GM18499 (cell line): ENCODE measurements at regions not wholly inside any gene's neighbourhood (a gene's known extent, or its start where the extent isn't known, plus 50 kb on each side); places are given as distances from the start of the nearest gene placed in this dataset.

Experiments
- ATAC-seq: cut with Tn5 transposase; IDR thresholded peaks from one replicate; pipeline ENCODE4 v1.9.1; 2021; ENCODE audit warnings: moderate number of reproducible peaks; ENCODE audit not compliant: insufficient read depth, unreplicated experiment

DNA sequence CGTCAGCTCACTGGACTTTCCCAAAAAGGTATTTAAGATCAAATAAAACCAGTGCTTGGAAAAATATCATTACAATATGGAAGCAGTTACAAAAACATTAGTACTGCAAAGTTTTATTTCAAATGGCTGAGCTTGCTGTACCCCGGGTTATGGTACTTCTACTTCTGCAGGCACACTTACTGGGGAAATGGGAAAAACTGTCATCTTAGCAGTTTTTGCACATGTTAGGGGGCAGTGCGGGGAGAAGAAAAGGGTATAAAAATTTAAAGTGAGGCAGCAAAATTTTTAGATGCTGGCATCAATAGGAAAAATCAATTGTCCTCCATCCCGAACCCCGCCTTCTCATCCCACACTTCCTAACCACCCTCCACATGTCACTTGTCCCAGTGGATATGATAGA lies 133.4 kb downstream of the ATG4C start:
- no peak for ATAC-seq

DNA sequence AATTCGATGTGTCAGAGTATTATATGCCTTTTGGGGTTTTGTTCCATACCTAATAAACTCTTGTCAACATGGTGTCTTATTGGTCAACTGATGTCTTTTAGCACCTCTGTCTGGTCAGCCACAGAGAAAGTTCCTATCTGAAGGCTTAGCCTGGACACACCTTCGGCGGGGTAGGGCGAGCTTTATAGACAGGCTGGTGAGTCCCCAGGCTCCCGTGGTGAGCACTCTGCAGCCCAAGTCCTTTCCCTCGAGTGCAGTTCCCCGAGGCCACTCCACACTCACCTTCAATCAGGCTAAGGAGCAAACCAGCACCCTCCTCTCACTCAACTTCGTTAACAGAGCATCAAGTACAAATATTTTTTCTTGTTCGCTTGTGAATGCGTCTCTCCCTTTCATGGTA lies 133.9 kb downstream of the ATG4C start:
- no peak for ATAC-seq

DNA sequence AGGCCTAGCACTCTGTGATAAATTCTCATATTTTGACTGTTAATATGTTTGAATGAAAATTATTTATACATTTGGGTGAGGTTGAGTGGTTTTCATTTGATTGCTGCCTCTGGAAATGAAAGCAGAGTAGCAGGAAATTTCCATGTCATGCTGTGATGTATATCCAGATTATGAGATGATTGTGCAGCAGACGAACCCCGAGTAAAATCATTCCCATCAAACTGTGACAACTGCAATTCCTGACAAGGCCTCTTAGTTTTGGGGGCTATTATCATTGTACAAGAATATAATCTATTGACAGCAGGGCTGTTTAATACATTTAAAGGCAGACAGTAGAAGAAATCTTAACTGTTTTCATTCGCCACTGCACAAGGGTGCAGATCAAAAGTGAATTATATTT lies 134.8 kb downstream of the ATG4C start:
- ATAC-seq: no peak

DNA sequence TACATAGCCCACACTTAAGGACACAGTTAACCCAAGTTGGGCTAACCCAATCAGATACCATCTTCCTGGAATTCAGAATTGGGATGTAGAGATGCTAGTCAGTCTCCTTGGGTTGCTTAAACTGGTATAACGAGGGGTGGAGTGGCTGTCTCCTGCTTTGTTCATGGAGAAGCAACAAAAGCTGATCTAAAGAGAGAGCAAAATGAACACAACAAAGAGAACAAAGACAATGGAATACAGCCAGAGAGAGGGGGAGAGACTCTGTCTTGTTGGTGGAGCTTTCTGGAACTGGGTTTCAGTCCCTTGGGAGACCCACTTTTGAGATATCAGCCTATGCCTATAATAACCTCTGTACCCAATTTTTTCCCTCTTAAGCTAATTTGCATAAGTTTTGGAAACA lies 138.1 kb downstream of the ATG4C start:
- ATAC-seq: no peak

DNA sequence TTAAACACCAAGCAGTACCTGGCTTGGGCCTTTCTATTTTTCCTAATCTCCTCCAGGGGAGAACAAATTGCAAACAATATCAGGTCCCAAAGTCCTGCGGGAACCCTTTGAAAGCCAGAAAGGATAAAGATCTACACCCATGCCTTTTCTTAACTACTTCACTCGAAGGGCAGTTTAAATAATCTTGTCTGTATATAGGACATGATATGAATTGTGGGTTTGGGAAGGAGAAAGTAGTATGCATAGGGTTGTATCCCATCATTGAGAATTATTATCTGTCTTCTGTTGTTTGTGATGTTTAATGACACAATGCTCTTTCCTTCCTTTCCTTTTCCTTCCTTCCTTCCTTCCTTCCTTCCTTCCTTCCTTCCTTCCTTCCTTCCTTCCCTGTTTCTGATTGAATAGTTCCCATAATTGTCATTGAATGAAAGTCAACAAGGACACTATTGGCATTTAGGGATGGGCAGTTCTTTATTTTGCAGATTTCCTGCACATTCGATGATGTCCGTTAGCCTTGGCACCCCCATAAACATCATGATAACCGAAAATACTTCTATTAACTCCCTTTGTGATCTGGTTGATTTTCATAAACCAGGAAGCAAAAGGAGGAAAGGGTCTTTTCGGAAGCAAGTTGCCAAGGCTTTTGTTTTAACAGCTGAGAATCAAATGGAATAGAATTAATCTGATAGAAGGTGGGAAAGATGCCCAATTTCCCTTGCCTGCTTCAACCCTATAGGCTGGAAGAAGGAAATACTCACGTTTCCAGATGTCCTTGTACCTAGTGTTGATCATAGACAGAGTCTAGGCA lies 141.3 kb downstream of the ATG4C start:
- ATAC-seq: no peak

DNA sequence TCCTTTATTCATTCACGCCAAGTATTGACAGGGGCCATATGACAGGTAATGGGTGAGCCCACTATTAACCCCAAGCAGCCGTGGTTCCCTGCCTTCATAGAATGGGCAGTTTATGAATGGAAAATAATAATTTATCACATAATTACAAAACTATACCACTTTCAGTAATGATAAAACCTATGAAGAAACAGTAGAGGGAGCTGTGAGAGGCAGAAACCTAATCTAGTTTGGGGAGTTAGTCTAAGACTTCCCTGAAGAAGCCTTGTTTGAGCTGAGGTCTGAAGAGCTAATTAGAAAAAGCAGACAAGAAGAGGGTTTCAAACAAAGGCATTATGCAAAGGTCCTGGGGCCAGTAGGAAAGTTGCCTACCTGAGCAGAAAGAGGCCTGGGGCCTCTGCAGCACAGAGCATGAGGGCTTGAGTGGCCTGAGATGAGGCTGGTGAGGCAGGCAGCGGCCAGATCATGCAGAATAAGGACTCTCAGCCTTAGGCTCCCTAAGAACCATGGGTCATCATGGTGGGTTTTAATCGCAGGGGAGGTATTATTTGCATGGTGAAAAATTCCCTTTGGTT lies 142.8 kb downstream of the ATG4C start:
- ATAC-seq: no peak

DNA sequence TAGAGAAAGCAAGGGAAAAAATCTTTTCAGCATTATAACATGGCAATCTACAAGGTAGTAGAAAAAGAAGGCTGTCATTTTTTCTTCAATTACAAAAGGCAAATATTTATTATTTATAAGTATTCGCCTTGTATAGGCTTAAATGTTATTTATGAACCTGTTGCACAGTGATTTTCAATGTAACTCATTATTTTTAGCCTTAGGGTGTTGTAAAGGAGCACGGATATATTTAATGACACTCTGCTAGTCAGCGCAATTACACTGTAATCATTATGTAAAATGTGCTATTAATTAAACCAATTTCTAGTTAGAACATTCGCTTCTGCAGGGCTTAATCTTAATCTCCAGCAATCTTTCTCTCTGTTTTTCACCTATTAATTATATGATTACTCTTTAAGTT lies 145.0 kb downstream of the ATG4C start:
- no peak for ATAC-seq

DNA sequence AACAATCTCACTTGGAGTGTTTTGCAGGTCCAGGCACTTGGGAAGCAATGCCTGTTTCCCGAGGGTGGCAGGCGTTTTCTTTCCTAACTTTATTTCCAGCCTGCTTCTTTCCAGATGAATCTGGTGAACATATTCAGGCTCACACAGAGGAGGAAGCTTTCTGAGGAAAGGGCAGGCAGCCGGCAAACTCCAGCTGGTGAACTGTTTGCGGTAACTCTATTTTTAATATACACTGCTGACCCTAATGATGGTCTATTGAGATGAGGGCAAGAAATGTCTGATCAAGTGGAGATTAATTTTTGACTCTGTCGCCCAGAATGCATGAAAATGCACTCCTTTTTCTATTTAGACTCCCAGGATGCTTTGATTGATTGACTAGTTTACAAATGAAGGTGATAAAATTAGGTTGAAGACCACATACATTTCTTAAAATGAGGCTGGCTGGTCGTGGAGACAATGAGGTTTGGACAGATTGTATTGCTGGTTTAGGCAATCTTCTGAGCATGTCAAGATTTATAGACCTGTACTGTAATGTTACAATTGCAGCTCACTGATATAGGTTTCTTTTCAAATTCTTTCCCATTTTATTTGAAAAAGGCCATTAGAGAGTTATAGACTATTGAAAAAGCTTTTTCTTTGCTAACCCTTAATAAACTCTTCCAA lies 153.8 kb downstream of the ATG4C start:
- no peak for ATAC-seq

DNA sequence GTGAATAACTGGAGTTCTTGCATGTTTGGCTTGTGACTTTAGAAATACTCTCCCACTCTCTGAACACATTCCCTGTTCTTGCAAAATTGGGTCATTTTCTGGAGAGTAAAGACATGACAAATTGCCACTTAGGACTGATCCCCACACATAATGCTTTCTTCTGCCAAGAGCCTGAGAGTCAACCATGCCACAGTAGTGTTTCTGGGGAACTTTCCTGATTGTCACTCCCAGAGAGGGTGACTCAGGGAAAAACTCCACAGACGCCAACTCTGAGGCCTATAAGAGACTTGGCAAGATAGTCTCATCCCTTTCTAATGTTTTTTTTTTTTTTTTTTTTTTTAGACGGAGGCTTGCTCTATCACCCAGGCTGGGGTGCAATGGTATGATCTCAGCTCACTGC lies 157.8 kb downstream of the ATG4C start:
- no peak for ATAC-seq

DNA sequence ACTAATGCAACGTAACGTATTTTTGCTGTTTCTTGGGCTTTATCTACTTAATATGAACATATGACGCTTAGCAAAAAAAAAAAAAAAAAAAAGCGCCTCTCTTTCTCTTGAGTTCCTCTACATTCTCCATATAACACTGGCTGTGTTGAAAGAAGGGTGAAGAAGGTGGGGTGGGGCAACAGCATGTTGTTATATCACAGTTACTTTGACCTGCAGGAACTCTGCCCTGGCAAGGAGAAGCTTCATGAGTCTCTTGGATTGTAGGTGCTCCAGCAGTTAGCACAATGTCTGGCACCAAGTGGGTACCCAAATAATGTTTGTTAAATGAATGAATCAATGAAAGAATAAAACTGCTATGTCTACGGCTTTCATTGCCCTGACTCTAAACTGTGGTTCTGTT lies 162.6 kb downstream of the ATG4C start:
- ATAC-seq: no peak

DNA sequence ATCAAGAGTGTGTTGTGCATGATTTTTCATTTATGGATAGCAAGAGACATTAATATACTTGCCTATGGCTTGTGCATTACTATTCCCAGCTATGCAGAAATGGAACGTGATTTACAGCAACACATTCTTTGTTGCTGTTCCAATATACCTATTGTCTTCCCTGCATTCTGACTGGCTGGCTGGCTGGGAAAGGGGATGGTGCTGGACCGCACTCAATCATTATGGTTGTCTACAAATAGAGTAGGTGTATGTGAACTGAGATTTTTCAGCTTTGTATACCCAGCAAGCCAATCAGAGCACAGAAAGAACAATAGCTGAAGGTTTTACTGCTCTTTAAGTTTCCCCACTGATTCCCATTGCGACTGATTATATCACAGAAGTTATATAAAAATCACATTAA lies 167.5 kb downstream of the ATG4C start:
- ATAC-seq: no peak

DNA sequence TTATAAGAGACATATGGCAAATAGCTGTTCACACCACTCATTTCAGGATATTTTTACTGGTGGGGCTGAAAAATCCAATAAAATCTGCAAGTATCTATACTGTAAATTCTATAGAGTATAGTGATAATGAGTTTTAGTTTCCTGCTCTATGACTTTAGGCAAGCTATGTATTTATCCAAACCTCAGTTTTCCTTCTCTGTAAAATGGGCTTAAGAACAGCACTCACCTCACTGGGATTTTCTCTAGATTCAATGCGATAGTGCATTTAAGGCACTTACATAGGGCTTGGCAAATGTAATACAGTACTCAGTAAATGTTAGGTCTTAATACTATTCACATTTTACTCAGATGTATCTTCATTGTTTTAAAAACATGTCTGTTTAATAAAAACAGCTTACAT lies 168.7 kb downstream of the ATG4C start:
- ATAC-seq: no peak

DNA sequence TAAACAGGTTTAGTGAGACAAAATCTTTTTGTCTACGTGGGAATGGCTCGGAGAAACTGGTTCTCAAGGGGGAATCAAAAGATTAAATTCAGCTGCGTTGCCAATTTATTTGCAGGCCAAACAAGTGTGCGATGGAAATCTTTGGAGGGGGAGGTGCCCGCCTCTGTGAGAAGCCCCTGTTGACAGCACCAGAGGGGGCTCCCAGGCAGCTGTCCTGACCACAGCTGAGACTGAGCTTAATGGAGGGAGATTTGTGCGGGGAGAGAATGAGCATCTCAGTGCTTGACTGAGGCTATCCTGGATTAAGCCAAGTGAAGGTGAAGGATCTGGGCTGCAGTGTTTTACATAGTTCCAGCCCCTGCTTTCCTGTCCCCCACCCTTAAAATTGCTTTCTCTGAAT lies 169.7 kb downstream of the ATG4C start:
- ATAC-seq: no peak

DNA sequence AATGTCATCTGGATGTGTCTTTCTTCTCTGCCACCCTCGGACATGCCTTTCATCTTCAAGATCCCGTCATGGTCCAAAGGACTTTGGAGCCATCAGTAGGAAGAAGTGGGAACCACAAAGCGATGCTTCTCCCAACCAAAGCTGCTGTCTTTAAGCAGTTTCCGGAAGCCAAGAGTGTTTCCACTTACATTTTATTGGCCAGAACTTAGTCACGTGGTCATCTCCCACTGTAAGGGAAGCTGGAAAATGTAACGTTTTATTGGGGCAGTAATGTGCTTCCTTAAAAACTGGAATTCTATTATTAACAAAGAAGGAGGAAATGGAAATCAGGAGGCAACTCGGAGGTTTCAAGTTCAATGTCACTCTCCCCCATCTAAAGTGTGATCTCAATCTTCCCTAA lies 170.8 kb downstream of the ATG4C start:
- ATAC-seq: no peak

DNA sequence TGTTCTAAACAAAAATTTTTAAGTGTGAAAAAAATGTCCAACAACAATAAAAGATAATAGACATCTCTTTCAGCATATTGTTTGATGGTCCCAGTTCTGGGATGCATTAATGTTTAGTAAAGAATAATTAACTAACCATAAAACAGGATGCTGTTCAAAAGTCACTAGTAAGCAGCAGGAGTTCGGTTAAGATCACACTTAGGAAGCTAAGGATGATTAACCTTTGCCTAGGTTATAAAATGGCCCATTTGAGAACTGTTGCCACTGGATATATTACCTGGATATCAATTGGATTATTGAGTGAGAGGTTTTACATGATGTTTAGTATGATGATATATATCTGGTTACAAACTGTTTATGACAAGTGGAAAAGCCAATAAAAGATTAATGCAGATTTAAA lies 171.7 kb downstream of the ATG4C start:
- ATAC-seq: no peak

DNA sequence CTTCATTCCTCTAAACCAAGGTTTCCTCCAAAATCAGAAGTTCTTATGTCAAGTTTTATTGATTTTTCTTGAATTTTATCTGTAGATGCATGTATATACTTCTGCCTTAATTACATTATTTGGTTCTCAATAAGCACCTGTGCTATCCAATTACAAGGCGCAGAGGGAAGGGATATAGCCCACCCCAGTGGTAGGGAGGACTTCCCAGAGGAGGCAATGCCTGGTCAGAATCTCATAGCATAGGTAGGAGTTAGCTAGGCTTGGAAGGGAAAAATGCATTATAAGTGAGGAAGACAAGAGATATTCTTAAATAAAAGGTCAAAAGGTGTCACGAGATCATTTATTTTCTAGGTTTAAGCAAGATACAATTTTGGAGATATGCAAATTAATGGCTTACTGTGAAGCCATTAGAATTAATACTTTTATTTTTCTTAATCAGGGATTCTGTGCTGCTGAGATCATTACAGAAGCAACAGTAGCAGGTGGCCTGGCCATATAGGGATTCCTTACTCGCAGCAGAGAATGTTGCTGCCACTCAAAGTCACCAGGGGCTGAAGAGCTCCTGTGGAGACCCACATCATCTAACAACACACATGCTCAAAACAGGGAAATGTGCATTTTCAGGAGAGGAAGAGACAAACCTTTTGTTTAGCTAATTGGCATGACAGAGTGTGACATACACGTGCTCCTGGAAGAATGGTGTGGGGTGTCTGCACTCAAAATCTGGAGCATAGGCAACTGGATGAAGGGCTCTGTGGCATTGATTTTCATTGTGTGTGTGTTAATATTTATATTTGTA lies 178.3 kb downstream of the ATG4C start:
- ATAC-seq: no peak

DNA sequence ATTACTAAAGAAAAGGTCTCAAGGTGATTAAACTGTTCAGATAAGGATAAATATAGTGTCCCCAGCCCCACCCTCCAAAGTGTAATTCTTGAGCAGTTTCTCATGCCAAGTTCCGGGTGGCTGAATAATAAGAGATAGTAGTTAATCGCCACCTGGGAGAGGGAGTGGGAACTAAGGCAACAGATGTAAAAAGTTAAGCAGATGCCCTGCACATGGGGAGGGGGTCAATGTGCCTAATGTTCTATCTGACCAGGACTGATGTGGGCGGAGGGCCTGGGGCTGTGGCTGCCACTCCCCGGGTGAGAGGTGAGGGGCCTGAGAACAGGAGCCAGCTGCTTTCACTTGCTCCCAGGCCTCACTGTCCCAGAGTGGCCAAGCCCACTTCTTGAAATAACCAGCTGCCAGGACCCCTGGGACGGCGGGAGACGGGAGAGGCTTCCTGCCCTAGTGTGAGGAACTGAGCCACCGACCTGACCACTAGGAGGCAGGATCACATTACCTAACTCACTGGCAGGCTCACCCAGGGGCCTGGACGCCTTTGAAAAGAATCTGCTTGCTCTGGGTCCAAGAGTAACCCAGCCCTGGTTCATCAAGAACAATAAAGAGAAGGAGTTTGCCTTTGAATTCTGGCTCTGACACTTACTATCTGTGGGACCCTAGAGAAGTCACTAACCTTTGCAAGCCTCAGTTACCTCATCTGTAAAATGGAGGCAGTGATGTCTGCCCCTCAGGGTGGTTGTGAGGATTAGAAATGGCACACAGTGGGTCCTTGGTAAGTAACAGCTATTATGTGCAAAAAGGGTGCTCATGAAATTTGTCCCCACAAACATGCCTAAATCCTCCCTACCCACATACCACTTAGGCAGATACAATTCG lies 179.2 kb downstream of the ATG4C start:
- ATAC-seq: no peak

DNA sequence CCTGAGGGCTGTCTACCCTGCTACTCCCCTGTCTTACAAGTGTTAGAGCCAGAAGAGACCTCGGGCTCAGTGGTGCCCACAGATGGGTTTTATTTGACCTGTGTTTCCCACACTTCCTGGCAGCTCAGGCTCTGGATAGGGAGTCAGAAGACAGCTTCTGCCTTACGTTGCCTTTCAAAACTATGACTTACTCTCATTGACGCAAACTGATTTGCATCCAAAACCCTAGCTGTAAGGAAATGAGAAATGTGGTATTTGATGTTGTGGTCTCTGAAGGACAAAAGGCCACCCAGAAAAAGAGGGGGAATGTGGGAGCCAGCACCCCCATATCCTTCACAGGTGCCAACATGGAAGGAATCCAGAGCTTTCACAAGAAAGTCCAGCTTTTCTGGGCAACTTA lies 180.2 kb downstream of the ATG4C start:
- no peak for ATAC-seq

DNA sequence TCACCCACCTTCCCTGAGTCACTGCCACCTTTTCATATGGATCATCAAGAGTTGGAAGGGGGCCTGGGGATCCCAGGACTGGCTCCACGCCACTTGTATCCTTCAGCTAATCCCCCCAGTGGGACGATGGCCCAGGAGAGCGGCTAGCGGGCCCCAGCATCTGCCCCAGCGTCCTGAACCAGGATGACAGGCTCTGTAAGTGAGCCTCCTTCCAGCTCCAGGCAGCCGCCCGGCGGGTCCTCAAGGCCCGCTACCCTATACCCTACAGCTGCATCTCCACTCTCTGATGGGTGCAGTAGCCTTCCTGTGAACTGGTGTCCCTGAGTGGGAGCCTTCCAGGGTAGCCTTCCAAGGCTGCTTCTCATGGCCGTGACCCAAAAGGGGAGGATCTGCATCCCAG lies 183.1 kb downstream of the ATG4C start:
- no peak for ATAC-seq

DNA sequence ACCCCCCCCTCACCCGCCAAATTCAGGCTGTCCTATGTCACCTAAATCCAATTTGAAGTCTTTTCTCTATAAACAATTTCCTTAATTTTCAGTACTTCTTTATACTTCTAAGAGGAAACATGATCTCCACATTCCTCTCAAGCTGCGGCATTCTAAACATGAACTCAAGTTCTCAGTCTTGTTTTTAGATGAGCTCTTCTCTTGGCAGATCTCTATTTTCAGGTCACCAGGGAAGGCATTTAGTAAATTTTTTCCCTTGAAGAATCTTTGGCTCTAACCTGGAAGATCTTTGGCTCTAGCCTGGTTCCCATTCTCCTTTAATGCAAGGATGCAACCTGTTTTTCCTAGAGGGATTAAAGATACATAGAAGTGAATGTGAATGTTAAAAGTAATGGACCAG lies 193.4 kb downstream of the ATG4C start:
- no peak for ATAC-seq
